ENCODE measurements at regions not wholly inside any gene's neighbourhood (a gene's known extent, or its start where the extent isn't known, plus 50 kb on each side); places are given as distances from the start of the nearest gene placed in this dataset.

DNA sequence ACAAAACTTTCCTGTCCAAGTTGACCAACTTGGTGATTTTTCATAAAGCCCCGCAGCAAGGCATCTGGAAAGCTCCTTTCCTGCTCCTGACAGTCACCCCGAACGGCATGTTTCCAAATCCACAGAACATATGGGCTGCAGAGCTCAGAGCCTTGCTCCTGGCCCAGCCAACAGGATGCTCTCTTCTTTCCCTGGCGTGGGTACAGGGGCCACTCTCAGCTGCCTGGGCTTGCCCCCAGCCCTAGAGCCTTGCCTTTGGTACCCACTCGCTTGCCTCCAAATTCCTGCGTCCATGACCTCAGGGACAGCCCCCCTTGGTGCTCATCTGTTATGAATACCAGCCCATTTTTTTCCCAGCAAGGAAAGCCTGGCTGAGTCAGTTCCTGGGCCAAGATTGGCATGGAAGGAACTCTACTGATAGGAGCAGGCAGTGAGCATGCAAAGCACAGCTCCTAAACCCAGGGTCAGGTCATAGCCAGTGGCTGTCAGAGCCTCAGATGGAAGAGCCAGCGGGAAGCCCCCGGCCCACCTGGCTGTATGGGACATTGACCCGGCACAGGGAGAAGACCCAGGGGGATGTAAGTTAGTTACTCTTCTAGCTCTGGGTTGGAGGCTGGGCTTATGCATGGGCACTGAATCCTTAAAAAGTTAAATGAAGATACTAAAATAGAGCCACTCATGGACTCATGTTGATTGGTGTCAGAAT is 105.3 kb upstream of the RTL1 start:
- no peak for TF ChIP-seq EZH2 (optimal IDR thresholded peaks at IDR 0.05; ENCODE audit: low read depth, low read length)
- no peak for TF ChIP-seq CTCF (IDR thresholded peaks at IDR 0.05; ENCODE audit: low read length)
- no peak for TF ChIP-seq EZH2phosphoT487 (IDR thresholded peaks at IDR 0.05; ENCODE audit: low read length)

Measured in MM.1S (cell line).